SH-SY5Y (cell line): ENCODE measurements at regions not wholly inside any gene's neighbourhood (a gene's known extent, or its start where the extent isn't known, plus 50 kb on each side); places are given as distances from the start of the nearest gene placed in this dataset.

ENCODE experiments used
- GATA2 ChIP-seq: IDR thresholded peaks from 2 replicates; pipeline ENCODE4 v1.6.1; 2011; ENCODE audit warnings: mild to moderate bottlenecking, low read depth, low read length
- GATA3 ChIP-seq: IDR thresholded peaks from 2 replicates; pipeline ENCODE4 v1.6.1; 2011; ENCODE audit warnings: low read depth, mild to moderate bottlenecking, low read length, moderate library complexity

GRCh38 chr6:15770347-15771143, 107.7 kb upstream of the DTNBP1 start:
- TF ChIP-seq GATA3, result no peak
- no peak for TF ChIP-seq GATA2
